Panc1 (cell line): ENCODE measurements at regions not wholly inside any gene's neighbourhood (a gene's known extent, or its start where the extent isn't known, plus 50 kb on each side); places are given as distances from the start of the nearest gene placed in this dataset.
A peak's percentile ranks its signal among the peaks of the same experiment; 100 is the strongest.
"Not testable (repeated sequence)": the region's sequence is repeated elsewhere in the genome, so short reads cannot be mapped to it uniquely, and the experiment has no call there.

ENCODE experiments used
- ATAC-seq: fragments of 200-7000 bp; cut with Tn5 transposase; 2 replicates; pipeline ENCODE4 v1.9.1; 2020; ENCODE audit warnings: mild to moderate bottlenecking, moderate library complexity
- BruUV-seq: library from RNA; stranded (reverse); fragments of 400-500 nt; replicated peaks from 2 replicates; lab custom pipeline; 2021; lab: Mats Ljungman, UMichigan
- CTCF ChIA-PET: fragments of 300-600 bp; sonication (Branson Sonifier 250); formaldehyde crosslinking; loops from one replicate; lab custom pipeline; 2022; ENCODE audit warnings: antibody characterized with exemption; lab: Charles Lee
- POLR2A ChIA-PET: fragments of 300-600 bp; sonication (Branson Sonifier 250); formaldehyde crosslinking; loops from one replicate; lab custom pipeline; 2022; ENCODE audit warnings: antibody characterized with exemption; lab: Charles Lee
- DNase-seq: peaks from one replicate; pipeline ENCODE4 v3.0.0-alpha.2; 2010; ENCODE audit warnings: low read depth, low spot score
- H3K27ac ChIP-seq: 2 replicates; pipeline ENCODE4 v1.5.1; 2011; ENCODE audit warnings: mild to moderate bottlenecking, low read length, inconsistent platforms
- H3K27me3 ChIP-seq: fragments of 200-500 bp; sonication (Bioruptor generic); 2 replicates; pipeline ENCODE4 v1.6.0; 2014; ENCODE audit warnings: low read length, inconsistent platforms; ENCODE audit not compliant: control insufficient read depth, insufficient read depth
- H3K36me3 ChIP-seq: fragments of 200-500 bp; sonication (Bioruptor generic); 2 replicates; pipeline ENCODE4 v1.5.1; 2014; ENCODE audit warnings: inconsistent platforms, mild to moderate bottlenecking, low read length, moderate library complexity; ENCODE audit not compliant: control insufficient read depth, insufficient read depth
- H3K4me1 ChIP-seq: 2 replicates; pipeline ENCODE4 v1.5.1; 2011; ENCODE audit warnings: inconsistent platforms, mild to moderate bottlenecking, low read length, moderate library complexity; ENCODE audit not compliant: control insufficient read depth, insufficient read depth
- H3K4me3 ChIP-seq, 2 experiments: 2 replicates each; pipeline ENCODE4 v1.5.1; 2011 to 2012; ENCODE audit warnings: low read depth in 2 of 2, low read length in 2 of 2, mild to moderate bottlenecking in 2 of 2, inconsistent platforms in 1 of 2, moderate library complexity in 1 of 2
- H3K9me3 ChIP-seq: fragments of 200-500 bp; sonication (Bioruptor generic); 2 replicates; pipeline ENCODE4 v1.5.1; 2014; ENCODE audit warnings: low read depth, mild to moderate bottlenecking, inconsistent platforms, low read length, moderate library complexity; ENCODE audit not compliant: control insufficient read depth, insufficient read depth
- POLR2AphosphoS5 ChIP-seq: IDR thresholded peaks from 2 replicates; pipeline ENCODE4 v1.6.1; 2012; ENCODE audit warnings: mild to moderate bottlenecking, low read depth, low read length, moderate library complexity
- REST ChIP-seq, 2 experiments: IDR thresholded peaks; 2 replicates each; pipeline ENCODE4 v1.6.1; 2011 to 2012; ENCODE audit warnings: low read depth in 2 of 2, control low read depth in 1 of 2, low read length in 1 of 2, mild to moderate bottlenecking in 1 of 2, moderate library complexity in 1 of 2; ENCODE audit not compliant: insufficient read depth in 1 of 2
- SIN3A ChIP-seq: IDR thresholded peaks from 2 replicates; pipeline ENCODE4 v1.6.1; 2012; ENCODE audit warnings: low read depth, mild to moderate bottlenecking, low read length, moderate library complexity, borderline replicate concordance; ENCODE audit not compliant: insufficient read depth
- TCF7L2 ChIP-seq: IDR thresholded peaks from 2 replicates; pipeline ENCODE4 v1.6.1; 2011; ENCODE audit warnings: mild to moderate bottlenecking, low read depth, low read length, inconsistent platforms
- in situ Hi-C: cut with HindIII; loops from 2 replicates; pipeline ENCODE4 v1.10.0; 2016; ENCODE audit warnings: low sequenced_read_pairs, low pct_unique_long_range_greater_than_20kb
- intact Hi-C: fragments of 100-400 bp; cut with micrococcal nuclease; formaldehyde crosslinking; loops from one replicate; pipeline ENCODE4 v1.10.0; 2022; ENCODE audit not compliant: unreplicated experiment
- TF ChIP-seq, protein P1 (sequence below): fragments of 450-650 bp; IDR thresholded peaks from 2 replicates; pipeline ENCODE4 v1.5.1; 2017; ENCODE audit warnings: mild to moderate bottlenecking

- Histone ChIP-seq H3K4me3 (no peak overlapping the region), H3K36me3 (no peaks in the 10 kb centered on the region), H3K27me3 (no peaks in the 10 kb centered on the region), H3K9me3 (no peaks in the 10 kb centered on the region; the same call in 1 of the 2 replicates), H3K4me1 (peaks cover 9% of the 10 kb centered on the region), H3K27ac (no peak overlapping the region)
- in situ Hi-C loops (no loop called here), intact Hi-C loops (no loop called here)
- DNase-seq (no peak), ATAC-seq (no peak)
- CTCF ChIA-PET = no interaction called here
- POLR2A ChIA-PET = no interaction called here
- TF ChIP-seq POLR2AphosphoS5 (no peak), REST (IDR thresholded peaks at IDR 0.05; ENCODE audit: insufficient read depth in 1 of 2, low read depth in 2 of 2, low read length in 1 of 2) (no peak), TCF7L2 (no peak), SIN3A (no peak)
- TF ChIP-seq, protein P1, sequence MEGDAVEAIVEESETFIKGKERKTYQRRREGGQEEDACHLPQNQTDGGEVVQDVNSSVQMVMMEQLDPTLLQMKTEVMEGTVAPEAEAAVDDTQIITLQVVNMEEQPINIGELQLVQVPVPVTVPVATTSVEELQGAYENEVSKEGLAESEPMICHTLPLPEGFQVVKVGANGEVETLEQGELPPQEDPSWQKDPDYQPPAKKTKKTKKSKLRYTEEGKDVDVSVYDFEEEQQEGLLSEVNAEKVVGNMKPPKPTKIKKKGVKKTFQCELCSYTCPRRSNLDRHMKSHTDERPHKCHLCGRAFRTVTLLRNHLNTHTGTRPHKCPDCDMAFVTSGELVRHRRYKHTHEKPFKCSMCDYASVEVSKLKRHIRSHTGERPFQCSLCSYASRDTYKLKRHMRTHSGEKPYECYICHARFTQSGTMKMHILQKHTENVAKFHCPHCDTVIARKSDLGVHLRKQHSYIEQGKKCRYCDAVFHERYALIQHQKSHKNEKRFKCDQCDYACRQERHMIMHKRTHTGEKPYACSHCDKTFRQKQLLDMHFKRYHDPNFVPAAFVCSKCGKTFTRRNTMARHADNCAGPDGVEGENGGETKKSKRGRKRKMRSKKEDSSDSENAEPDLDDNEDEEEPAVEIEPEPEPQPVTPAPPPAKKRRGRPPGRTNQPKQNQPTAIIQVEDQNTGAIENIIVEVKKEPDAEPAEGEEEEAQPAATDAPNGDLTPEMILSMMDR = no peak
- BruUV-seq = no TSS peak
These were observed 88.2 kb downstream of the CPN2 start for GRCh38 chr3:194262925-194263305.

GRCh38 chr3:194264631-194265504 lies 86.3 kb downstream of the CPN2 start:
- POLR2A ChIA-PET = interaction anchor here (0.6 to 0.7 kb wide), 2 partner anchors 128 to 1527 kb away, joined by 6 to 10 read pairs; no protein-coding TSS in a partner anchor
- intact Hi-C loops = not testable (repeated sequence)

GRCh38 chr3:194265505-194265892 lies 85.6 kb downstream of the CPN2 start:
- no peak for TF ChIP-seq REST (IDR thresholded peaks at IDR 0.05; ENCODE audit: insufficient read depth in 1 of 2, low read depth in 2 of 2, low read length in 1 of 2)
- DNase-seq (no peak), ATAC-seq (peak; percentile 63)
- Histone ChIP-seq H3K4me3 (no peak overlapping the region), H3K36me3 (no peaks in the 10 kb centered on the region), H3K9me3 (no peaks in the 10 kb centered on the region), H3K27ac (no peak overlapping the region), H3K27me3 (no peaks in the 10 kb centered on the region), H3K4me1 (peaks cover 11% of the 10 kb centered on the region)
- intact Hi-C loops = no loop called here
- CTCF ChIA-PET = interaction anchor here (1.0 kb wide), 1 partner anchor 51 kb away, joined by 3 read pairs; no protein-coding TSS in a partner anchor
- no TSS peak for BruUV-seq
- POLR2A ChIA-PET = no interaction called here
- in situ Hi-C loops = no loop called here

More at GRCh38 chr3:194264631-194265504, 86.3 kb downstream of the CPN2 start:
- H3K9me3 ChIP-seq, H3K27ac ChIP-seq, H3K4me1 ChIP-seq, in situ Hi-C loops, DNase-seq, H3K4me3 ChIP-seq, H3K36me3 ChIP-seq, H3K27me3 ChIP-seq, ATAC-seq, BruUV-seq: not testable (repeated sequence)
- CTCF ChIA-PET = interaction anchor here (0.7 to 1.0 kb wide), 2 partner anchors 46 to 51 kb away, joined by 3 read pairs; no protein-coding TSS in a partner anchor
